WTC11 (cell line): ENCODE measurements at regions not wholly inside any gene's neighbourhood (a gene's known extent, or its start where the extent isn't known, plus 50 kb on each side); places are given as distances from the start of the nearest gene placed in this dataset.

Experiments used
- CTCF ChIP-seq: fragments of 200-600 bp; IDR thresholded peaks from 2 replicates; pipeline ENCODE4 v1.8.0; 2022; ENCODE audit warnings: antibody characterized with exemption
- ESRRA ChIP-seq: sonication (generic); formaldehyde crosslinking; IDR thresholded peaks from 2 replicates; pipeline ENCODE4 v1.8.1; 2022; ENCODE audit warnings: mild to moderate bottlenecking, missing genetic modification reagents, borderline replicate concordance
- NR1H2 ChIP-seq: sonication (generic); formaldehyde crosslinking; IDR thresholded peaks from 2 replicates; pipeline ENCODE4 v1.9.0; 2021; ENCODE audit warnings: mild to moderate bottlenecking, moderate library complexity, missing genetic modification reagents

GRCh38 chr3:64321747-64322146, 96.5 kb upstream of the PRICKLE2 start:
- TF ChIP-seq NR1H2 (CRISPR knock-in tag), result no peak
- TF ChIP-seq CTCF, result no peak
- no peak for TF ChIP-seq ESRRA (CRISPR knock-in tag)
